ENCODE measurements at regions not wholly inside any gene's neighbourhood (a gene's known extent, or its start where the extent isn't known, plus 50 kb on each side); places are given as distances from the start of the nearest gene placed in this dataset.

- no peaks in the 10 kb centered on the region for H3K36me3 ChIP-seq (replicated peaks; ENCODE audit: insufficient read depth, low read depth)
- no peaks in the 10 kb centered on the region for H3K79me2 ChIP-seq
- H3K9me3 ChIP-seq (ENCODE audit: low read depth): no peaks in the 10 kb centered on the region
- no peak overlapping the region for H3K4me3 ChIP-seq
- 78% methylated on average over 6 of the region's 6 CpGs for WGBS (ENCODE audit: low lambda C conversion rate, missing lambda C conversion rate)
- no peak for TF ChIP-seq EZH2 (IDR thresholded peaks at IDR 0.05; ENCODE audit: borderline replicate concordance)
- no peak for TF ChIP-seq CTCF (IDR thresholded peaks at IDR 0.05; ENCODE audit: poor library complexity)
- no peak for TF ChIP-seq EZH2phosphoT487 (IDR thresholded peaks at IDR 0.05; ENCODE audit: low read depth, severe bottlenecking, unreplicated experiment)
- no peak overlapping the region for H3K27ac ChIP-seq
- peaks cover 14% of the 10 kb centered on the region for H3K4me1 ChIP-seq (ENCODE audit: insufficient read depth)
- no peak overlapping the region for H2AFZ ChIP-seq
- no peaks in the 10 kb centered on the region for H3K27me3 ChIP-seq
- no peak overlapping the region for H3K4me2 ChIP-seq
- no peaks in the 10 kb centered on the region for H4K20me1 ChIP-seq (ENCODE audit: insufficient read depth, poor library complexity, severe bottlenecking)
- no peak for DNase-seq (ENCODE audit: low spot score)
- H3K9me2 ChIP-seq (replicated peaks; ENCODE audit: insufficient read depth): no peaks in the 10 kb centered on the region
Measured at GRCh38 chr6:108779536-108780275, 68.5 kb upstream of the ARMC2 start.

- Histone ChIP-seq H3K27me3 (no peaks in the 10 kb centered on the region), H3K9me3 (ENCODE audit: low read depth) (no peaks in the 10 kb centered on the region), H3K4me3 (no peak overlapping the region), H3K36me3 (replicated peaks; ENCODE audit: insufficient read depth, low read depth) (no peaks in the 10 kb centered on the region), H3K9me2 (replicated peaks; ENCODE audit: insufficient read depth) (no peaks in the 10 kb centered on the region), H4K20me1 (ENCODE audit: insufficient read depth, poor library complexity, severe bottlenecking) (no peaks in the 10 kb centered on the region), H2AFZ (no peak overlapping the region), H3K79me2 (no peaks in the 10 kb centered on the region), H3K27ac (no peak overlapping the region), H3K4me1 (ENCODE audit: insufficient read depth) (peaks cover 14% of the 10 kb centered on the region), H3K4me2 (no peak overlapping the region)
- TF ChIP-seq CTCF (IDR thresholded peaks at IDR 0.05; ENCODE audit: poor library complexity) (no peak), EZH2 (IDR thresholded peaks at IDR 0.05; ENCODE audit: borderline replicate concordance) (no peak), EZH2phosphoT487 (IDR thresholded peaks at IDR 0.05; ENCODE audit: low read depth, severe bottlenecking, unreplicated experiment) (no peak)
- WGBS (ENCODE audit: low lambda C conversion rate, missing lambda C conversion rate): 83% methylated on average over 4 of the region's 6 CpGs
- DNase-seq (ENCODE audit: low spot score): no peak
Measured at GRCh38 chr6:108780784-108781183, 67.4 kb upstream of the ARMC2 start.

- WGBS (ENCODE audit: low lambda C conversion rate, missing lambda C conversion rate): 27% methylated on average over 13 of the region's 13 CpGs
- Histone ChIP-seq H3K4me1 (ENCODE audit: insufficient read depth) (peaks cover 14% of the 10 kb centered on the region), H3K9me3 (ENCODE audit: low read depth) (no peaks in the 10 kb centered on the region), H3K79me2 (no peaks in the 10 kb centered on the region), H3K27me3 (no peaks in the 10 kb centered on the region), H3K4me2 (peak overlapping the region; percentile 82), H3K9me2 (replicated peaks; ENCODE audit: insufficient read depth) (no peaks in the 10 kb centered on the region), H3K27ac (peak overlapping the region; percentile 55), H3K4me3 (peak overlapping the region; percentile 39), H2AFZ (peak overlapping the region; percentile 59), H4K20me1 (ENCODE audit: insufficient read depth, poor library complexity, severe bottlenecking) (no peaks in the 10 kb centered on the region), H3K36me3 (replicated peaks; ENCODE audit: insufficient read depth, low read depth) (no peaks in the 10 kb centered on the region)
- no peak for DNase-seq (ENCODE audit: low spot score)
- TF ChIP-seq EZH2 (IDR thresholded peaks at IDR 0.05; ENCODE audit: borderline replicate concordance) (no peak), EZH2phosphoT487 (IDR thresholded peaks at IDR 0.05; ENCODE audit: low read depth, severe bottlenecking, unreplicated experiment) (no peak)
Measured at GRCh38 chr6:108781419-108782100, 66.7 kb upstream of the ARMC2 start.

Measured in hepatocyte (in vitro differentiated cells).